Lower leg skin (tissue), 4 donors: ENCODE measurements at regions not wholly inside any gene's neighbourhood (a gene's known extent, or its start where the extent isn't known, plus 50 kb on each side); places are given as distances from the start of the nearest gene placed in this dataset.

ENCODE experiments used
- DNase-seq, 2 donors: peaks; one replicate each; pipeline ENCODE4 v3.0.0-alpha.2; 2019; ENCODE audit warnings: low spot score in 2 of 2
- H3K4me3 ChIP-seq: fragments of 200-600 bp; sonication (generic); 2 replicates; pipeline ENCODE4 v1.5.1; 2017; ENCODE audit warnings: mild to moderate bottlenecking, low read depth; ENCODE audit not compliant: poor library complexity, severe bottlenecking
- CTCF ChIP-seq, 3 donors: fragments of 450-650 bp; IDR thresholded peaks; one replicate each; pipeline ENCODE4 v1.5.1; 2016; ENCODE audit warnings: antibody characterized with exemption in 3 of 3, mild to moderate bottlenecking in 3 of 3, moderate library complexity in 2 of 3
- POLR2A ChIP-seq, 2 donors: fragments of 450-650 bp; IDR thresholded peaks; one replicate each; pipeline ENCODE4 v1.6.1; 2016 to 2017; ENCODE audit warnings: antibody characterized with exemption in 2 of 2, mild to moderate bottlenecking in 1 of 2, moderate library complexity in 1 of 2
- WGBS, 2 donors: methylation state at CpG; one replicate each; pipeline ENCODE4 v1.1.5; 2018; 5-methylcytosine and 5-hydroxymethylcytosine counted together
- intact Hi-C: fragments of 100-400 bp; cut with DNase I; formaldehyde crosslinking; loops from one replicate; pipeline ENCODE4 v1.15.0; 2023; ENCODE audit warnings: low total_unique reads

GRCh38 chr10:21300551-21300950 lies 224.9 kb downstream of the SKIDA1 start:
- TF ChIP-seq CTCF (IDR thresholded peaks at IDR 0.05), result no peak
- TF ChIP-seq POLR2A (IDR thresholded peaks at IDR 0.05), result no peak
- H3K4me3 ChIP-seq, result no peak overlapping the region
- 63 to 80% methylated on average over 1 of the region's 1 CpG for WGBS, 2 donors
- intact Hi-C loops, result no loop called here
- no peak for DNase-seq

GRCh38 chr10:21299330-21299729 lies 226.2 kb downstream of the SKIDA1 start:
- 92 to 94% methylated on average over 7 of the region's 7 CpGs for WGBS, 2 donors
- TF ChIP-seq POLR2A (IDR thresholded peaks at IDR 0.05) (no peak), CTCF (IDR thresholded peaks at IDR 0.05) (no peak)
- intact Hi-C loops, result loop anchor here (10.0 kb wide), 1 partner anchor 1025 kb away; the partner anchor contains the start of gene BMI1

GRCh38 chr10:21298701-21299100 lies 226.8 kb downstream of the SKIDA1 start:
- 78 to 93% methylated on average over 2 of the region's 2 CpGs for WGBS, 2 donors

More at GRCh38 chr10:21299330-21299729, 226.2 kb downstream of the SKIDA1 start:
- no peak overlapping the region for H3K4me3 ChIP-seq
- DNase-seq, result no peak

GRCh38 chr10:21297603-21298383 lies 227.7 kb downstream of the SKIDA1 start:
- no peak for TF ChIP-seq POLR2A (IDR thresholded peaks at IDR 0.05)
- TF ChIP-seq CTCF (IDR thresholded peaks at IDR 0.05), result no peak
- DNase-seq, result no peak
- WGBS, 2 donors, result 78 to 80% methylated on average over 6 of the region's 6 CpGs
- H3K4me3 ChIP-seq, result no peak overlapping the region
- intact Hi-C loops, result loop anchor here (10.0 kb wide), 1 partner anchor 1027 kb away; the partner anchor contains the start of gene BMI1

More at GRCh38 chr10:21298701-21299100, 226.8 kb downstream of the SKIDA1 start:
- no peak for TF ChIP-seq POLR2A (IDR thresholded peaks at IDR 0.05)
- no peak for TF ChIP-seq CTCF (IDR thresholded peaks at IDR 0.05)
- intact Hi-C loops, result loop anchor here (10.0 kb wide), 1 partner anchor 1026 kb away; the partner anchor contains the start of gene BMI1
- no peak for DNase-seq
- H3K4me3 ChIP-seq, result no peak overlapping the region

- no peak overlapping the region for H3K4me3 ChIP-seq
- no peak for DNase-seq
- TF ChIP-seq CTCF (IDR thresholded peaks at IDR 0.05), result no peak
- TF ChIP-seq POLR2A (IDR thresholded peaks at IDR 0.05), result no peak
- intact Hi-C loops, result loop anchor here (10.0 kb wide), 1 partner anchor 1028 kb away; the partner anchor contains the start of gene BMI1
- 94 to 96% methylated on average over 13 of the region's 13 CpGs for WGBS, 2 donors
Observed at GRCh38 chr10:21296575-21297355, 228.7 kb downstream of the SKIDA1 start.
